Activated CD4-positive, alpha-beta T cell treated with anti-CD3 and anti-CD28 coated beads, Interleukin-2, amount 10 ng/mL, durations not matched to agents 24 days and 14 days (primary cell): ENCODE measurements at regions not wholly inside any gene's neighbourhood (a gene's known extent, or its start where the extent isn't known, plus 50 kb on each side); places are given as distances from the start of the nearest gene placed in this dataset.
A peak's percentile ranks its signal among the peaks of the same experiment; 100 is the strongest.

Experiments
- DNase-seq: peaks from one replicate; pipeline ENCODE4 v3.0.0; 2022
- H3K27ac Mint-ChIP-seq: one replicate; pipeline ENCODE4 v1.8.0; 2022; ENCODE audit warnings: mild to moderate bottlenecking, mixed read lengths
- H3K27me3 Mint-ChIP-seq: one replicate; pipeline ENCODE4 v1.8.0; 2022; ENCODE audit warnings: mixed read lengths
- H3K36me3 Mint-ChIP-seq: one replicate; pipeline ENCODE4 v1.8.0; 2022; ENCODE audit warnings: low read depth, mild to moderate bottlenecking, mixed read lengths
- H3K4me1 Mint-ChIP-seq: one replicate; pipeline ENCODE4 v1.8.0; 2021; ENCODE audit warnings: mixed read lengths
- H3K4me3 Mint-ChIP-seq: one replicate; pipeline ENCODE4 v1.8.0; 2022; ENCODE audit warnings: mild to moderate bottlenecking, moderate library complexity, mixed read lengths
- H3K9me3 Mint-ChIP-seq: one replicate; pipeline ENCODE4 v1.8.0; 2021; ENCODE audit warnings: mixed read lengths
- intact Hi-C: fragments of 100-400 bp; cut with micrococcal nuclease; formaldehyde crosslinking; loops from one replicate; pipeline ENCODE4 v1.15.1; 2023

DNA sequence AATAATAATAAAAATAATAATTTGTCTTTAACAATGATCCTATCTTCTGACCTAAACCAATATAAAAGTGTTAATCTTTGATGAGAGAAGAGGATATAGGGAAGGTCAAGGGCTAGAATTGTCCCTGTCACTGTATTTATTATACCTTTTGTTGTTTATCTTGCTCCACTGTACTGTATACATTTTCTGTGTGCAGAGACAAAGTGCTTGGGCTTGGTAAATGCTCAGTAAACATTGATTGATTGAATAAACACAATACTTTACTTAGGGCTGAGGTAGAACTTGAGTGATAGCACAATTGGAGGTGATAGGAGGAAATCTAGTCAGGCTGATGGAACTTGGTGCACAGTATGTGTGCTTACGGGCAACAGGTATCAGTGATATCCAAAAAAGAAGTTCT is 161.2 kb downstream of the ARRDC3 start:
- H3K27me3 Mint-ChIP-seq: peaks cover 22% of the 10 kb centered on the region
- no peaks in the 10 kb centered on the region for H3K9me3 Mint-ChIP-seq
- no peaks in the 10 kb centered on the region for H3K36me3 Mint-ChIP-seq
- H3K27ac Mint-ChIP-seq: no peak overlapping the region
- no peak overlapping the region for H3K4me3 Mint-ChIP-seq
- peaks cover 4% of the 10 kb centered on the region for H3K4me1 Mint-ChIP-seq
- peak; percentile 33 for DNase-seq
- intact Hi-C loops: no loop called here

DNA sequence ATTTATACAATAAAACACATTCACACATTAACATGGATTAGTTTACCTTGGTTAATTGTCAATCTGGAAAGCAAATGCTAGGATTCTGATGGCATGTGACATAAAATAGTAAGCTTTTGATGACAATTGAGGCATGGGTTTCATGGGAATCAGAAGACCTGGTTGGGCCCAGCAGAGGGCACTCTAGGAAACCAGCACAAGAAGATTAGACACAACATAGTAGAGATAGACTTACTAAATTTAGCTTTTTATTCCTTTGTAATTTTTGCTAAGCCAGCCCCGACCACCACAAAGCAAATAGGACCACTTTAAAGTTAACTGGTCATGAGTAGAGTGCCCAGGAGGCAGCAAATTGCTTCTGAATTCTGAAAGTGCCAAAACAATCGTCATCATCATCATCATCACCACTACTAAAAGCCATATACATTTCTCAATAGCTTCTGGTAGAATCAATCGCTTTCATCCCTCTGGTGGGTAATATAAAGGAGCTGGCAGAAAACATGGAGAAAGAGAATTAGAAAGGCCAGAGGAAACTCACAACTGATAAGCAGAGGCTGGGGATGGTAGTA is 163.2 kb downstream of the ARRDC3 start:
- Mint-ChIP-seq H3K27me3 (peaks cover 18% of the 10 kb centered on the region), H3K27ac (no peak overlapping the region), H3K4me1 (peaks cover 2% of the 10 kb centered on the region), H3K36me3 (no peaks in the 10 kb centered on the region), H3K4me3 (no peak overlapping the region), H3K9me3 (no peaks in the 10 kb centered on the region)
- DNase-seq: peak; percentile 69
- intact Hi-C loops: loop anchor here (1.0 to 2.0 kb wide), 2 partner anchors 119 to 199 kb away; no protein-coding TSS in a partner anchor

- intact Hi-C loops: loop anchor here (1.0 to 2.0 kb wide), 2 partner anchors 118 to 200 kb away; no protein-coding TSS in a partner anchor
- Mint-ChIP-seq H3K4me3 (no peak overlapping the region), H3K36me3 (no peaks in the 10 kb centered on the region), H3K4me1 (peaks cover 2% of the 10 kb centered on the region), H3K9me3 (no peaks in the 10 kb centered on the region), H3K27me3 (peaks cover 18% of the 10 kb centered on the region), H3K27ac (no peak overlapping the region)
- DNase-seq: peak; percentile 38
Measured at GRCh38 chr5:91219091-91219802, 163.9 kb downstream of the ARRDC3 start.

- intact Hi-C loops: loop anchor here (2.0 kb wide), 1 partner anchor 117 kb away; no protein-coding TSS in a partner anchor
- H3K27me3 Mint-ChIP-seq: peaks cover 18% of the 10 kb centered on the region
- H3K9me3 Mint-ChIP-seq: no peaks in the 10 kb centered on the region
- DNase-seq: no peak
- no peaks in the 10 kb centered on the region for H3K36me3 Mint-ChIP-seq
- H3K27ac Mint-ChIP-seq: no peak overlapping the region
- no peak overlapping the region for H3K4me3 Mint-ChIP-seq
- peaks cover 2% of the 10 kb centered on the region for H3K4me1 Mint-ChIP-seq
Measured at GRCh38 chr5:91217859-91218258, 165.3 kb downstream of the ARRDC3 start.

DNA sequence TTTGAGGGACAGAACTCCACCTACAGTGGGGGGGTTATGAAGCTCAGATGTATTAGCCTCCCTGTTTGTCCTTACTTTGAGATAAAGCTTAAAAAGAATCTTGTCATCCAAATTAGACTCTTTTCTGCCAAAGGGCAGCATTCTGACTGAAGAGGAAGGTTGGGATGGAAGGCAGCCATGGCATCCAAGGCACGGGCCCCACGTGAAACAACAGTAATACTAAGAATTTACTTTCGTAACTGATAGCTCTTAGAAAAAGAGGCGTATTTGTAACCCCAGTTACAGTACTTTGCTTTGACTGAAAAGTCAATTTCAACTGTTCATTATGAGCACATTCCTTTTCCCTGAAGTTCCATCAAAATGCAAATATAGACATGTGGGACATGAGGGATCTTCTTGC is 168.5 kb downstream of the ARRDC3 start:
- Mint-ChIP-seq H3K9me3 (no peaks in the 10 kb centered on the region), H3K27me3 (peaks cover 15% of the 10 kb centered on the region), H3K27ac (no peak overlapping the region), H3K36me3 (no peaks in the 10 kb centered on the region), H3K4me3 (no peak overlapping the region), H3K4me1 (no peaks in the 10 kb centered on the region)
- DNase-seq: no peak
- intact Hi-C loops: no loop called here
